Mucosa of descending colon (tissue), 3 donors: ENCODE measurements at regions not wholly inside any gene's neighbourhood (a gene's known extent, or its start where the extent isn't known, plus 50 kb on each side); places are given as distances from the start of the nearest gene placed in this dataset.
A peak's percentile ranks its signal among the peaks of the same experiment; 100 is the strongest.

Experiments
- ATAC-seq: fragments of 200-7000 bp; cut with Tn5 transposase; one replicate; pipeline ENCODE4 v1.9.1; 2020; ENCODE audit warnings: mild to moderate bottlenecking, moderate library complexity
- DNase-seq, 3 donors: peaks; one replicate each; pipeline ENCODE4 v3.0.0-alpha.2; 2020
- H3K36me3 ChIP-seq: fragments of 200-600 bp; one replicate; pipeline ENCODE4 v1.8.0; 2021; ENCODE audit warnings: low read depth, mild to moderate bottlenecking
- H3K4me1 ChIP-seq: fragments of 200-600 bp; one replicate; pipeline ENCODE4 v1.8.0; 2021; ENCODE audit warnings: low read depth, mild to moderate bottlenecking
- H3K4me3 ChIP-seq: fragments of 200-600 bp; one replicate; pipeline ENCODE4 v1.8.0; 2021; ENCODE audit warnings: mild to moderate bottlenecking
- H3K9me3 ChIP-seq: fragments of 200-600 bp; one replicate; pipeline ENCODE4 v1.8.0; 2021; ENCODE audit warnings: mild to moderate bottlenecking
- CTCF ChIP-seq: fragments of 200-600 bp; IDR thresholded peaks from one replicate; pipeline ENCODE4 v1.8.0; 2022; ENCODE audit warnings: antibody characterized with exemption, mild to moderate bottlenecking
- intact Hi-C, 2 donors: fragments of 100-400 bp; cut with DNase I in 1 of 2; cut with micrococcal nuclease in 1 of 2; formaldehyde crosslinking; loops; one replicate each; pipeline versions ENCODE4 v1.11.0 to v1.11.1; 2022; cut with DNase I, micrococcal nuclease
- donor health status: DM: no; HTN: no; CAD: no; lungs with moderate emphysema.
- donor health status: DM: no; HTN: no; CAD: no.
- donor health status: DM: no; HTN: yes; CAD: no.

DNA sequence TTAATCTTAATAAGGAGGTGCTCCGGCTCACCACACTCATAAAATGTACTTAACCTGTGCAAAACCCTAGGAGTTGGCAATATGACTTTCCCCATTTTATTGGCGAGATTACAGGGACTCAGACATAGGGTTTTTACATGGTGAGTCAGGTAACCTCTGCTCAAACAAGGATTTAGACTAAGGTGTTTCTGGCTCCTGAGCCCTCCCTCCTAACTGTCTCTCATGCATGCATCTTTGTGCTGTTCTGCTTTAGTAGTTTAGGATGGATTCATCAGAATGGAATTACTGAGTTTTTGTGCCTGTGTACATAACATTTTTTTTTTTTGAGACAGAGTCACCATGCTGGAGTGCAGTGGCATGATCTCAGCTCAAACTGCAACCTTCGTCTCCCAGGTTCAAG lies 993.3 kb upstream of the TMEM132C start:
- intact Hi-C loops: no loop called here
- no peaks in the 10 kb centered on the region for H3K4me1 ChIP-seq
- H3K9me3 ChIP-seq: no peaks in the 10 kb centered on the region
- H3K36me3 ChIP-seq: no peaks in the 10 kb centered on the region
- ATAC-seq: no peak
- no peak for DNase-seq
- no peak for TF ChIP-seq CTCF
- H3K4me3 ChIP-seq: no peak overlapping the region

- ATAC-seq: no peak
- intact Hi-C loops: no loop called here
- Histone ChIP-seq H3K4me3 (no peak overlapping the region), H3K9me3 (no peaks in the 10 kb centered on the region), H3K36me3 (no peaks in the 10 kb centered on the region), H3K4me1 (no peaks in the 10 kb centered on the region)
- no peak for TF ChIP-seq CTCF
- no peak for DNase-seq
Measured at GRCh38 chr12:127275416-127275815, 991.6 kb upstream of the TMEM132C start.

GRCh38 chr12:127277882-127278281 lies 989.1 kb upstream of the TMEM132C start:
- Histone ChIP-seq H3K9me3 (no peaks in the 10 kb centered on the region), H3K4me1 (no peaks in the 10 kb centered on the region), H3K4me3 (no peak overlapping the region), H3K36me3 (no peaks in the 10 kb centered on the region)
- DNase-seq (no peak), ATAC-seq (no peak)
- intact Hi-C loops: no loop called here
- TF ChIP-seq CTCF: no peak

DNA sequence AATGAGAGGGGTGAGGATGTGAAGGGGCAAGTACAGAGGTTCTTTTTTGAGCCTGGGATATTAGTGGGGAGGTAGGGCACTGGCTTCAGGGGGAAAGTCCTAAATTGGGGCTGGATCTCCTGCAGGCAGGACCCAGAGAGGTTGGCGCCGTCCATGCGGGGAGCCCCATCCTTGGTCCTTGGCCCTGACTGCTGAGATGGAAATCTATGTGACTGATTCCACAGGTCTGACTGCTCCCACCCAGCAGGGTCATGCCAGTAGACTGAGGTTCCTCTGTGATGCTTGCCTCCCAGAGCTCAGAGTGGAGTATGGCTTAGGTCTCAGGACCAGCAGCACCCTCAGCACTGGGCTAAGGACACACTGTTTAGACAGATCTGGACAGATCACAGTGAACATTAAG lies 988.6 kb upstream of the TMEM132C start:
- TF ChIP-seq CTCF: no peak
- no peak overlapping the region for H3K4me3 ChIP-seq
- H3K36me3 ChIP-seq: no peaks in the 10 kb centered on the region
- intact Hi-C loops: no loop called here
- H3K4me1 ChIP-seq: no peaks in the 10 kb centered on the region
- DNase-seq: no peak
- no peaks in the 10 kb centered on the region for H3K9me3 ChIP-seq
- no peak for ATAC-seq

DNA sequence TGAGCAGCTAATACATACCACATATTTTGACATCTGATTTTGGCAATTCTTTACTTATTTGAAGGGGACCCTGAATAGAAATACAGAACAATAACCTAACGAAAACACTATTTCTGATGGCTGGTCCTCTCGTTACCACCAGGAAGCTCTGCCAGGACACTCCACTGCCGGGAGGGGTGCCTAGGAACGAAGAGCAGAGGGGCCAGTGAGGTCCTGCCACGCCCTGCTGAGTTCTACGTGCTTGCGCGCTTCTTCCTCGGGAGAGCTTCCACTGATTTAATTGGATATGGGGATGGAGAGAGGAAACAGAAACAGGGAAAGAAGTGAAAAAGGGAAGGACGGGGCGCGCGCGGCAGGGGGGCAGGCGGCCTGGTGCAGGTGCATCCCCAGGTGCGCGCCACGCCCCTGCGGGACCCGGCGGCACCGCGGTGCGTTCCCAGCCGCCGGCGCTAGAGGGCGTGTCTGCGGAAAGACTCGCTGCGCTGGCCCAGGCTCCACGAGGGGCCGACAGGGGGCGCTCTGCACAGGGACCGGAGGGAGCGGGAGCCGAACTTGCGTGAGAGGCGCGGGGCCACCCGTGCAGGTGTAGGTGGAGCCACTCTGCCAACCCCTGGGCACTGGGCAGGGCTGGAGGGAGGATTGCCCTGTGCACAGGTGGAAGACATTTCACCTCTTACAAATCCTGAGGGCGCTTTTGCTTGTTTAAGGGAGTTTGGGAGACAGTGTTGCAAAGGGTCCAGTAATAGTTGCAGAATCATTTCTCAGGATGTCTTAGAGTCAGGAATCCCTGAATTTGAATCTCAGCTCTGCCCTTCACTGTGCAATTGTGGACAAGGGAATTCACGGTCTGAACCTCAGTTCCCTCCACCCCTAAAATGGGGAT lies 986.3 kb upstream of the TMEM132C start:
- no peak overlapping the region for H3K4me3 ChIP-seq
- peak; percentile 63 to 81 (median 81) for DNase-seq
- intact Hi-C loops: no loop called here
- peak; percentile 97 for ATAC-seq
- H3K4me1 ChIP-seq: no peaks in the 10 kb centered on the region
- TF ChIP-seq CTCF: peak; percentile 97
- no peaks in the 10 kb centered on the region for H3K36me3 ChIP-seq
- H3K9me3 ChIP-seq: no peaks in the 10 kb centered on the region
